HG03103 (cell line): ENCODE measurements at regions not wholly inside any gene's neighbourhood (a gene's known extent, or its start where the extent isn't known, plus 50 kb on each side); places are given as distances from the start of the nearest gene placed in this dataset.
"Not testable (repeated sequence)": the region's sequence is repeated elsewhere in the genome, so short reads cannot be mapped to it uniquely, and the experiment has no call there.

Experiments used
- ATAC-seq: cut with Tn5 transposase; IDR thresholded peaks from one replicate; pipeline ENCODE4 v1.9.1; 2021; ENCODE audit warnings: low read depth; ENCODE audit not compliant: unreplicated experiment

GRCh38 chr14:41120402-41120801 lies 486.3 kb upstream of the LRFN5 start:
- ATAC-seq: no peak

- ATAC-seq: no peak
Measured at GRCh38 chr14:41096131-41096530, 510.5 kb upstream of the LRFN5 start.

- no peak for ATAC-seq
Measured at GRCh38 chr14:41087056-41087455, 519.6 kb upstream of the LRFN5 start.

- ATAC-seq: no peak
Measured at GRCh38 chr14:41073544-41073943, 533.1 kb upstream of the LRFN5 start.

GRCh38 chr14:41072776-41073175 lies 533.9 kb upstream of the LRFN5 start:
- no peak for ATAC-seq

GRCh38 chr14:41071351-41071750 lies 535.3 kb upstream of the LRFN5 start:
- no peak for ATAC-seq

- ATAC-seq: no peak
Measured at GRCh38 chr14:41062826-41063225, 543.9 kb upstream of the LRFN5 start.

GRCh38 chr14:41055589-41055988 lies 551.1 kb upstream of the LRFN5 start:
- ATAC-seq: no peak

GRCh38 chr14:41051801-41052200 lies 554.9 kb upstream of the LRFN5 start:
- no peak for ATAC-seq

- no peak for ATAC-seq
Measured at GRCh38 chr14:41047763-41048162, 558.9 kb upstream of the LRFN5 start.

GRCh38 chr14:41037388-41037787 lies 569.3 kb upstream of the LRFN5 start:
- no peak for ATAC-seq

GRCh38 chr14:41034969-41035368 lies 571.7 kb upstream of the LRFN5 start:
- no peak for ATAC-seq

- no peak for ATAC-seq
Measured at GRCh38 chr14:41022932-41023331, 583.7 kb upstream of the LRFN5 start.

GRCh38 chr14:41016213-41016612 lies 590.5 kb upstream of the LRFN5 start:
- no peak for ATAC-seq

GRCh38 chr14:41000350-41000749 lies 606.3 kb upstream of the LRFN5 start:
- no peak for ATAC-seq

- no peak for ATAC-seq
Measured at GRCh38 chr14:40989260-40989659, 617.4 kb upstream of the LRFN5 start.

GRCh38 chr14:40987481-40987880 lies 619.2 kb upstream of the LRFN5 start:
- ATAC-seq: no peak

GRCh38 chr14:40986655-40987054 lies 620.0 kb upstream of the LRFN5 start:
- no peak for ATAC-seq

- ATAC-seq: no peak
Measured at GRCh38 chr14:40985584-40985983, 621.1 kb upstream of the LRFN5 start.

- ATAC-seq: no peak
Measured at GRCh38 chr14:40983604-40984003, 623.1 kb upstream of the LRFN5 start.

- no peak for ATAC-seq
Measured at GRCh38 chr14:40981247-40981646, 625.4 kb upstream of the LRFN5 start.

GRCh38 chr14:40960257-40960656 lies 646.4 kb upstream of the LRFN5 start:
- not testable (repeated sequence) for ATAC-seq

- no peak for ATAC-seq
Measured at GRCh38 chr14:40955131-40955505, 651.6 kb upstream of the LRFN5 start.
